Suprapubic skin (tissue), 3 donors: ENCODE measurements at regions not wholly inside any gene's neighbourhood (a gene's known extent, or its start where the extent isn't known, plus 50 kb on each side); places are given as distances from the start of the nearest gene placed in this dataset.

Experiments
- POLR2A ChIP-seq, 2 donors: fragments of 450-650 bp; IDR thresholded peaks; one replicate each; pipeline ENCODE4 v1.6.1; 2017; ENCODE audit warnings: antibody characterized with exemption in 2 of 2, mild to moderate bottlenecking in 2 of 2, moderate library complexity in 2 of 2
- TF ChIP-seq, protein P1 (sequence below), 2 donors: fragments of 200-600 bp in 1 of 2; fragments of 450-650 bp in 1 of 2; sonication (generic) in 1 of 2; IDR thresholded peaks; one replicate each; pipeline ENCODE4 v1.5.1; 2016 to 2019; ENCODE audit warnings: antibody characterized with exemption in 2 of 2, mild to moderate bottlenecking in 1 of 2, moderate library complexity in 1 of 2

- TF ChIP-seq, protein P1, sequence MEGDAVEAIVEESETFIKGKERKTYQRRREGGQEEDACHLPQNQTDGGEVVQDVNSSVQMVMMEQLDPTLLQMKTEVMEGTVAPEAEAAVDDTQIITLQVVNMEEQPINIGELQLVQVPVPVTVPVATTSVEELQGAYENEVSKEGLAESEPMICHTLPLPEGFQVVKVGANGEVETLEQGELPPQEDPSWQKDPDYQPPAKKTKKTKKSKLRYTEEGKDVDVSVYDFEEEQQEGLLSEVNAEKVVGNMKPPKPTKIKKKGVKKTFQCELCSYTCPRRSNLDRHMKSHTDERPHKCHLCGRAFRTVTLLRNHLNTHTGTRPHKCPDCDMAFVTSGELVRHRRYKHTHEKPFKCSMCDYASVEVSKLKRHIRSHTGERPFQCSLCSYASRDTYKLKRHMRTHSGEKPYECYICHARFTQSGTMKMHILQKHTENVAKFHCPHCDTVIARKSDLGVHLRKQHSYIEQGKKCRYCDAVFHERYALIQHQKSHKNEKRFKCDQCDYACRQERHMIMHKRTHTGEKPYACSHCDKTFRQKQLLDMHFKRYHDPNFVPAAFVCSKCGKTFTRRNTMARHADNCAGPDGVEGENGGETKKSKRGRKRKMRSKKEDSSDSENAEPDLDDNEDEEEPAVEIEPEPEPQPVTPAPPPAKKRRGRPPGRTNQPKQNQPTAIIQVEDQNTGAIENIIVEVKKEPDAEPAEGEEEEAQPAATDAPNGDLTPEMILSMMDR (IDR thresholded peaks at IDR 0.05), result no peak
- TF ChIP-seq POLR2A (IDR thresholded peaks at IDR 0.05), result no peak
These were observed 67.5 kb upstream of the SAMSN1 start for GRCh38 chr21:14613486-14614224.
